Panc1 (cell line): ENCODE measurements at regions not wholly inside any gene's neighbourhood (a gene's known extent, or its start where the extent isn't known, plus 50 kb on each side); places are given as distances from the start of the nearest gene placed in this dataset.

Source experiments
- ATAC-seq: fragments of 200-7000 bp; cut with Tn5 transposase; 2 replicates; pipeline ENCODE4 v1.9.1; 2020; ENCODE audit warnings: mild to moderate bottlenecking, moderate library complexity
- BruUV-seq: library from RNA; stranded (reverse); fragments of 400-500 nt; replicated peaks from 2 replicates; lab custom pipeline; 2021; lab: Mats Ljungman, UMichigan
- CTCF ChIA-PET: fragments of 300-600 bp; sonication (Branson Sonifier 250); formaldehyde crosslinking; loops from one replicate; lab custom pipeline; 2022; ENCODE audit warnings: antibody characterized with exemption; lab: Charles Lee
- POLR2A ChIA-PET: fragments of 300-600 bp; sonication (Branson Sonifier 250); formaldehyde crosslinking; loops from one replicate; lab custom pipeline; 2022; ENCODE audit warnings: antibody characterized with exemption; lab: Charles Lee
- DNase-seq: peaks from one replicate; pipeline ENCODE4 v3.0.0-alpha.2; 2010; ENCODE audit warnings: low read depth, low spot score
- H3K27ac ChIP-seq: 2 replicates; pipeline ENCODE4 v1.5.1; 2011; ENCODE audit warnings: mild to moderate bottlenecking, low read length, inconsistent platforms
- H3K27me3 ChIP-seq: fragments of 200-500 bp; sonication (Bioruptor generic); 2 replicates; pipeline ENCODE4 v1.6.0; 2014; ENCODE audit warnings: low read length, inconsistent platforms; ENCODE audit not compliant: control insufficient read depth, insufficient read depth
- H3K36me3 ChIP-seq: fragments of 200-500 bp; sonication (Bioruptor generic); 2 replicates; pipeline ENCODE4 v1.5.1; 2014; ENCODE audit warnings: inconsistent platforms, mild to moderate bottlenecking, low read length, moderate library complexity; ENCODE audit not compliant: control insufficient read depth, insufficient read depth
- H3K4me1 ChIP-seq: 2 replicates; pipeline ENCODE4 v1.5.1; 2011; ENCODE audit warnings: inconsistent platforms, mild to moderate bottlenecking, low read length, moderate library complexity; ENCODE audit not compliant: control insufficient read depth, insufficient read depth
- H3K4me3 ChIP-seq, 2 experiments: 2 replicates each; pipeline ENCODE4 v1.5.1; 2011 to 2012; ENCODE audit warnings: low read depth in 2 of 2, low read length in 2 of 2, mild to moderate bottlenecking in 2 of 2, inconsistent platforms in 1 of 2, moderate library complexity in 1 of 2
- H3K9me3 ChIP-seq: fragments of 200-500 bp; sonication (Bioruptor generic); 2 replicates; pipeline ENCODE4 v1.5.1; 2014; ENCODE audit warnings: low read depth, mild to moderate bottlenecking, inconsistent platforms, low read length, moderate library complexity; ENCODE audit not compliant: control insufficient read depth, insufficient read depth
- POLR2AphosphoS5 ChIP-seq: IDR thresholded peaks from 2 replicates; pipeline ENCODE4 v1.6.1; 2012; ENCODE audit warnings: mild to moderate bottlenecking, low read depth, low read length, moderate library complexity
- SIN3A ChIP-seq: IDR thresholded peaks from 2 replicates; pipeline ENCODE4 v1.6.1; 2012; ENCODE audit warnings: low read depth, mild to moderate bottlenecking, low read length, moderate library complexity, borderline replicate concordance; ENCODE audit not compliant: insufficient read depth
- TCF7L2 ChIP-seq: IDR thresholded peaks from 2 replicates; pipeline ENCODE4 v1.6.1; 2011; ENCODE audit warnings: mild to moderate bottlenecking, low read depth, low read length, inconsistent platforms
- in situ Hi-C: cut with HindIII; loops from 2 replicates; pipeline ENCODE4 v1.10.0; 2016; ENCODE audit warnings: low sequenced_read_pairs, low pct_unique_long_range_greater_than_20kb
- intact Hi-C: fragments of 100-400 bp; cut with micrococcal nuclease; formaldehyde crosslinking; loops from one replicate; pipeline ENCODE4 v1.10.0; 2022; ENCODE audit not compliant: unreplicated experiment
- TF ChIP-seq, protein P1 (sequence below): fragments of 450-650 bp; IDR thresholded peaks from 2 replicates; pipeline ENCODE4 v1.5.1; 2017; ENCODE audit warnings: mild to moderate bottlenecking
- TF ChIP-seq, protein P2 (sequence below), 2 experiments: IDR thresholded peaks; 2 replicates each; pipeline ENCODE4 v1.6.1; 2011 to 2012; ENCODE audit warnings: low read depth in 2 of 2, control low read depth in 1 of 2, low read length in 1 of 2, mild to moderate bottlenecking in 1 of 2, moderate library complexity in 1 of 2; ENCODE audit not compliant: insufficient read depth in 1 of 2

DNA sequence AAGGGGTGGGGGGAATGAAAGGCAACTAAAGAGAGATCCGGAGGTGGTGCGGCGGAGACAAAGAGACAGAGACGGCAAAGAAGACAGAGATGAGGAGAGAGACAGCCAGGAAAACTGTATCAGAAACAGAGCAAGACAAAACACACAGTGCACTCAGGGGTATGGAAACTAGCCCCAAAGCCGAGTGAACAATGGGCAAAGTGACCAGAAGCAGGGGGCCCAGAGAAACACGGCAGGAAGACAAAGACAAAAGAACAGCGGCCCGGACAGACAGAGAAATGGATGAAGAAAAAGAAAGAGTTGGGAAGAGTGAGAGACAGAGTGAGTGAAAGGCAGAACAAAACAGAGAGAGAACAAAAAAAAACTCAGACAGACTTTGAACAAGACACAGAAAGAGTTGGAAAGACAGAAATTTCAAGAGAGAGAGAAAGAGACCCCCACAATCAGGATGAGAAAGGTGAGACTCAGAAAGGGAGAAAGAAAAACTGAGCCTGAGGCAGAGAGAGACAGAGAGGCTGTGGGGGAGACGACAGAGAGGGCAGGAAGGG lies 60.6 kb upstream of the PAX2 start:
- CTCF ChIA-PET, result no interaction called here
- in situ Hi-C loops, result no loop called here
- POLR2A ChIA-PET, result no interaction called here

DNA sequence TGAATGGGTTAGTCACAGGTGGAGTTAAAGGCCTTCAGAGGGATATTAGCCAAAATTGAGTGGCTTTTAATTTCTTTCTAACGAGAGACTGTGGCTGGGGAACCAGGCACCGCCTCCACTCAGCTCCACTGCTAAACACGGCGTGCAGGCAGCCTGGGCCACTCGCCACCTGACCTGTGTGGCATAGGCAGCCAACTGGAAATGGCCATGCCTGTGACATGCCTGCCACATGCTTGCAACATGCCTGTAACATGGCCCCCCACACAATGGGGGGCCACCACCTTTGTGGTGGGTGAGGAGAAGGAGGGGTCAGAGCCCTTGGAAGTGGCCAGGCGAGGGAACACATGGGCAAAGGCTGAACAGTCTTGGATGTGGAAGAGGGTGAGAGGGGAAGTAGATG lies 60.1 kb upstream of the PAX2 start:
- ChIA-PET POLR2A (no interaction called here), CTCF (no interaction called here)
- Histone ChIP-seq H3K36me3 (no peaks in the 10 kb centered on the region), H3K4me1 (0 out of 2 replicates have a peak, but pooled peaks cover 7% of the 10 kb centered on the region), H3K27me3 (peaks cover 52% of the 10 kb centered on the region), H3K9me3 (no peaks in the 10 kb centered on the region), H3K27ac (no peak overlapping the region), H3K4me3 (no peak overlapping the region)
- in situ Hi-C loops, result no loop called here
- TF ChIP-seq, protein P1, sequence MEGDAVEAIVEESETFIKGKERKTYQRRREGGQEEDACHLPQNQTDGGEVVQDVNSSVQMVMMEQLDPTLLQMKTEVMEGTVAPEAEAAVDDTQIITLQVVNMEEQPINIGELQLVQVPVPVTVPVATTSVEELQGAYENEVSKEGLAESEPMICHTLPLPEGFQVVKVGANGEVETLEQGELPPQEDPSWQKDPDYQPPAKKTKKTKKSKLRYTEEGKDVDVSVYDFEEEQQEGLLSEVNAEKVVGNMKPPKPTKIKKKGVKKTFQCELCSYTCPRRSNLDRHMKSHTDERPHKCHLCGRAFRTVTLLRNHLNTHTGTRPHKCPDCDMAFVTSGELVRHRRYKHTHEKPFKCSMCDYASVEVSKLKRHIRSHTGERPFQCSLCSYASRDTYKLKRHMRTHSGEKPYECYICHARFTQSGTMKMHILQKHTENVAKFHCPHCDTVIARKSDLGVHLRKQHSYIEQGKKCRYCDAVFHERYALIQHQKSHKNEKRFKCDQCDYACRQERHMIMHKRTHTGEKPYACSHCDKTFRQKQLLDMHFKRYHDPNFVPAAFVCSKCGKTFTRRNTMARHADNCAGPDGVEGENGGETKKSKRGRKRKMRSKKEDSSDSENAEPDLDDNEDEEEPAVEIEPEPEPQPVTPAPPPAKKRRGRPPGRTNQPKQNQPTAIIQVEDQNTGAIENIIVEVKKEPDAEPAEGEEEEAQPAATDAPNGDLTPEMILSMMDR, result no peak
- TF ChIP-seq POLR2AphosphoS5, result no peak
- TF ChIP-seq, protein P2, sequence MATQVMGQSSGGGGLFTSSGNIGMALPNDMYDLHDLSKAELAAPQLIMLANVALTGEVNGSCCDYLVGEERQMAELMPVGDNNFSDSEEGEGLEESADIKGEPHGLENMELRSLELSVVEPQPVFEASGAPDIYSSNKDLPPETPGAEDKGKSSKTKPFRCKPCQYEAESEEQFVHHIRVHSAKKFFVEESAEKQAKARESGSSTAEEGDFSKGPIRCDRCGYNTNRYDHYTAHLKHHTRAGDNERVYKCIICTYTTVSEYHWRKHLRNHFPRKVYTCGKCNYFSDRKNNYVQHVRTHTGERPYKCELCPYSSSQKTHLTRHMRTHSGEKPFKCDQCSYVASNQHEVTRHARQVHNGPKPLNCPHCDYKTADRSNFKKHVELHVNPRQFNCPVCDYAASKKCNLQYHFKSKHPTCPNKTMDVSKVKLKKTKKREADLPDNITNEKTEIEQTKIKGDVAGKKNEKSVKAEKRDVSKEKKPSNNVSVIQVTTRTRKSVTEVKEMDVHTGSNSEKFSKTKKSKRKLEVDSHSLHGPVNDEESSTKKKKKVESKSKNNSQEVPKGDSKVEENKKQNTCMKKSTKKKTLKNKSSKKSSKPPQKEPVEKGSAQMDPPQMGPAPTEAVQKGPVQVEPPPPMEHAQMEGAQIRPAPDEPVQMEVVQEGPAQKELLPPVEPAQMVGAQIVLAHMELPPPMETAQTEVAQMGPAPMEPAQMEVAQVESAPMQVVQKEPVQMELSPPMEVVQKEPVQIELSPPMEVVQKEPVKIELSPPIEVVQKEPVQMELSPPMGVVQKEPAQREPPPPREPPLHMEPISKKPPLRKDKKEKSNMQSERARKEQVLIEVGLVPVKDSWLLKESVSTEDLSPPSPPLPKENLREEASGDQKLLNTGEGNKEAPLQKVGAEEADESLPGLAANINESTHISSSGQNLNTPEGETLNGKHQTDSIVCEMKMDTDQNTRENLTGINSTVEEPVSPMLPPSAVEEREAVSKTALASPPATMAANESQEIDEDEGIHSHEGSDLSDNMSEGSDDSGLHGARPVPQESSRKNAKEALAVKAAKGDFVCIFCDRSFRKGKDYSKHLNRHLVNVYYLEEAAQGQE (IDR thresholded peaks at IDR 0.05; ENCODE audit: insufficient read depth in 1 of 2, low read depth in 2 of 2, low read length in 1 of 2), result no peak
- no peak for TF ChIP-seq SIN3A
- no peak for TF ChIP-seq TCF7L2
- DNase-seq (no peak), ATAC-seq (no peak)
- intact Hi-C loops, result no loop called here
- BruUV-seq, result no TSS peak

More for the DNA sequence above, 60.6 kb upstream of the PAX2 start:
- intact Hi-C loops, result no loop called here
- DNase-seq, result no peak
- no peak for ATAC-seq
- H3K27me3 ChIP-seq, result peaks cover 56% of the 10 kb centered on the region
- H3K9me3 ChIP-seq, result no peaks in the 10 kb centered on the region
- no peak for TF ChIP-seq SIN3A
- TF ChIP-seq, protein P1, result no peak
- TF ChIP-seq, protein P2 (IDR thresholded peaks at IDR 0.05; ENCODE audit: insufficient read depth in 1 of 2, low read depth in 2 of 2, low read length in 1 of 2), result no peak
- TF ChIP-seq POLR2AphosphoS5, result no peak
- TF ChIP-seq TCF7L2, result no peak
- BruUV-seq, result no TSS peak
- no peak overlapping the region for H3K27ac ChIP-seq
- 0 out of 2 replicates have a peak, but pooled peaks cover 7% of the 10 kb centered on the region for H3K4me1 ChIP-seq
- H3K4me3 ChIP-seq, result no peak overlapping the region
- no peaks in the 10 kb centered on the region for H3K36me3 ChIP-seq
